ENCODE measurements at regions not wholly inside any gene's neighbourhood (a gene's known extent, or its start where the extent isn't known, plus 50 kb on each side); places are given as distances from the start of the nearest gene placed in this dataset.
"Not testable (repeated sequence)": the region's sequence is repeated elsewhere in the genome, so short reads cannot be mapped to it uniquely, and the experiment has no call there.

DNA sequence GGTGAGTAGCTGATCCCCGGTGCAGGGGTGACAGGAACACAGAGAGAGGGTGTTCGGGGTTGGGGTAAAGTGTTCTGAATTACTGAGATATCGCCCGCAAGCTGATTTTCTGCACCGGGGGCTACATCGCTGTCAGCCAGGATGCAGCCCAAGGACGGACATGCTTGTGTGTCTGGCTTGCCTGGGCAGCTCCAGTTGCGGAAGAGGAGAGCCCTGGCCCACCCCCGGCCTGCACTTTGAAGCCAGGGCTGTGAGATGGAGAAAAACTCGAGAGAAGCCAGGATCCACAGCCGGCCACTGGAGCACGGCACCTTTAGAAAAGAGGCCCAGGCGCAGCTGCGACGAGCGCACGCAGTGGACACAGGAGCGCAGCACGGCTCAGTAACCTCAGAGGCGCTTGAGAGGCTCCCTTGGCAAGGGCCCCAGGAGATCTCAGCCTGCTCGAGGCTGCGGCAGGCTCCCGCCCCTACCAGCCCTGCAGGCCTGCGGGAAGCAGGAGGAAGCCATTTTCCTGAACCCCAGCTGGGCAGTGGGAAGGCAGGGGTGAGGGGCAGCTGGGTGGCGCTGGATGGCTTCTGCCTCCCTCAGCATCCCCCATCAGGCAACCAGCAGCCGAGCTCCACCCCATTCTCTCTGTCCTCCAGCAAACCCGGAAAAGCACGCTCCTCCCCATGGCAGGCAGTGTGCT lies 59.2 kb downstream of the C9orf50 start:
- no peak for DNase-seq

DNA sequence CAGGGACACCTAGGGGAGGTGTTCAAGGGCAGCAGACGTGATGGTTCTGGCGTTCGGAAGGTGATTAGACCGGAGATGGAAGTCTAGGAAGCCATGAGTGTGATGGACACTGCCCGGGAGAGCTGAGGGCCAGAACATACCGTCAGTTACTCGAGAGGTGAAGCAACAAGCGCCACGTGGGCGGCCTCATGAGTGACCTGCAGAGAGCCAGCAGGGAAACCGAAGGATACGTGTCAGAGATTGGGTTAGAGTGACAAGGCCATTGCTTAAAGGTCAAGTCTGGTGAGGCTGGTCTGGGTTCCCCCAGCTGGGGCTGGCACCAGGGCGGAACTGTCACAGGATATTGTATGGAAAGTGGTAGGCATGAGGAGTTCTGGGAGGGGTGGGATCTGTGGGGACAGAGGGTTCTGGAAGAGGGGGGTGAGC lies 60.0 kb downstream of the C9orf50 start:
- no peak for DNase-seq

DNA sequence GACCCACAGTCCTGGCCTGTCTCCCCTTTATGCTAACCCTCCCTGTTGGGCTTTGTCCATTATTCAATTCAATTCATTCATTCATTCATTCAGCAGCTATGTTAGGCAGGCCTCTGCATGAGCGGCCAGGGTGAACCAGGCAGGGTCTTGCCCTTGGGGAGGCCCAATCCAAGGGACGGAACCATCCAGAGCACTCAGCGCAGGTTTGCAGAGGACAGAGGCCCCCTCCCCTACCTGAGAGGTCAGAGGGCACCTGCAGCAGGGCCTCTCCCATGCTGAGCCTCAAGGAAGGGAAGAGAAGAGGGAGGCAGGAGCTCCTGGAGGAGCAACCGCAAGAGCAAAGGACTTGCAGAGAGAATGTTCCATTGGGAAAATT lies 61.4 kb downstream of the C9orf50 start:
- DNase-seq, result no peak

DNA sequence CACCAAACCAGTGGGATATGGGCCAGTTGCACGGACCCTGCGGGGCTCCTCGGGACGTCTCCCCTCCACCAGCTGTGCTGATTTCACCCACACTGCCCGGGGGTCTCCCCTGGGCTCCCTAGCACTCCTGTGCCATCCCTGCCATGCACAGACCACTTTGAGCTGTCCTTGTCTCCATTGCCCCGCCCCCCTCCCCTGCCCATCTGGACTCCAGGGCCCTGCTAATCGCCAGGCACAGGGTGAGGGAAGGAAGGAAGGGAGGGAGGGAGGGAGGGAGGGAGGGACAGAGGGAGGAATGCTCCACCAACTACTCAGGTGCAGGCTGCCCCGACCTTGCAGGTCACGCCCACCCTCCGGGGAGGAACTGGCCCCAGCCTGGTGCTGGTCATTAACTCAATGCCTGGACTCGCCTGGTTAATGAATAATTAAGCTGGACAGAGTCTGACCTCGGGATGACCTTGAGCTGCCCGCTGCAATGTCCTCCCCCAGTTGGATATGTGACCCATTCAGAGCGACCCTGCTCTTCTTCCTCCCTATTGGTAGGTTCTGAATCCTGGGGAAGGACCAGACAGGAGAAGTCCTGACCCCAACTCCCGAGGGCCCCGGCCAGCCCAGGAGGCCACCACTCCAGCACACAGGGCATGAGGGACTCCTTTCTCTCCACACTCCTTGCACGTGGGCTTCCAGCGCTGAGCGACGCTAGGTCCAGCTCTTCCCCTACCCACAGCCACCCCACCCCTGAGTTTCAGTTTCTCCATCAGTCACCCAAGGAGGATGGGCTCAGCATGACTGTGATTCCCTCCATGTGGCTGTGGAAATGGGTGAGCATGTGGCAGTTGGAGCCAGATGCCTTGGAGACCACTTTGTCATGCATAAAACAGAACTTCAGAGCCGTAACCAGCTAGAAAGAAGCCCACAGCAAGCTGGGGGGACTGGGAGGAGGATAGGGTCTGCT lies 62.1 kb downstream of the C9orf50 start:
- DNase-seq, result no peak

DNA sequence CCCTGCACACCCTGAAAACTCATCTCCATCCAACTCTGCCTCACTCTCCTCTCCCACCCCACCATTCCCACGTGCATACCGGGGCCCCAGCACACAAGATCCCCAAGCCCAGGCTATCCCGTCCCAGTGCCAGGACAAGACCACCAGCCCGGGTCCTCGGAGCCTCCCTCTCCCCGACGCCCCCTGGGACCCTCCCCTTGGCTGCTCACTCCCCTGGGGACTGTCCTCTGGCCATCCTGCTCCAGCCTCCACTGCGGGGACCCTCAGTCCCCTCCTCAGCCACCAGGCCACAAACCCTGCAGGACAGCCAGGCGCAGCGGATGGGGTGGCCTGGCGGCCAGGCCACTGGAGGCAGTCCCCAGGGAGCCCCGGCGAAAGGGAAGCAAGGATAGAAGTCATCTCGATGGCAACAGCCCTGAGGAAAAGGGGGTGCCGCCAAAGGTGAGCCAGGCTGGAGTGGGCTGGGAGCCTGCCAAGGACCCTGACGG lies 62.8 kb downstream of the C9orf50 start:
- DNase-seq, result no peak

DNA sequence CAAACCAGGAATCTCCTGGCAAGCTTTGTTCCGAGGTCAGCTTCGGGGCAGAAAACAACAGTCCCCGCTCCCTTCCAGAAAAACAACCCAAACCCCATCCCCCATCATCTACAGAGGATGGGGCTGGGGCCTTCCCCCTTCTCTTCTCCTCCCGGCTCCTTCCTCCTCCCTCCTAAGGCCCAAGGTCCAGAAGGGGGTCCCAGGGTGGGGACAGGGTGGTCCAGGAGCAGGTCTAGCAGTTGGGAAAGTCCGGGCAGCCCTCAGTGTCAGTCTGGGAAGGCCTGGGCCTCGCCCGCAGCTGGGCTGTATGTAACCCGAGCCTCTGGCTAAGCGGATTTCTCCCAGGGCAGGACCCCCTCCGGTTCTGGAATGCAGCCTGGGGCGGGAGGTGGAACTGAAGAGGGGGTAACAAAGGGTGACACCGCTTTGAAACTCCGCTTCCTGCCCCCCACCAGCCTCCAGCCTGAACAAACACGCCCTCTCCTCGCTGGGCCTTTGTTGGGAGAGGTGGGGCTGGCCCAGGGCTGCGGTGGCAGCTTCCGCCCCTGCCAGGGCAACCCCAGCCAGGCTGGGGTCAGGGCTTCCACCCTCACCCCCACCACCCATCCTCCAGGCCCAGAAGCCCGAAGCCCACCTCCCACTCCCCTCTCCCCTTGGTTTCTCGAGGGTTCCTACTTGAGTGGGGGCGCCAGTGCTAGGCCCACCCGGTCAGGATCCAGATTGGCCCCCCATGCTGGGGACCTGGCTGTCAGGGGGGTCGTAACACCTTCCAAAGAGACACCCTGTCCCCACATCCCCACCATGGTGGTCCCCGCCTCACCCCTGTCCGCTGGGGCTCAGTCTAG lies 63.5 kb downstream of the C9orf50 start:
- DNase-seq, result no peak

DNA sequence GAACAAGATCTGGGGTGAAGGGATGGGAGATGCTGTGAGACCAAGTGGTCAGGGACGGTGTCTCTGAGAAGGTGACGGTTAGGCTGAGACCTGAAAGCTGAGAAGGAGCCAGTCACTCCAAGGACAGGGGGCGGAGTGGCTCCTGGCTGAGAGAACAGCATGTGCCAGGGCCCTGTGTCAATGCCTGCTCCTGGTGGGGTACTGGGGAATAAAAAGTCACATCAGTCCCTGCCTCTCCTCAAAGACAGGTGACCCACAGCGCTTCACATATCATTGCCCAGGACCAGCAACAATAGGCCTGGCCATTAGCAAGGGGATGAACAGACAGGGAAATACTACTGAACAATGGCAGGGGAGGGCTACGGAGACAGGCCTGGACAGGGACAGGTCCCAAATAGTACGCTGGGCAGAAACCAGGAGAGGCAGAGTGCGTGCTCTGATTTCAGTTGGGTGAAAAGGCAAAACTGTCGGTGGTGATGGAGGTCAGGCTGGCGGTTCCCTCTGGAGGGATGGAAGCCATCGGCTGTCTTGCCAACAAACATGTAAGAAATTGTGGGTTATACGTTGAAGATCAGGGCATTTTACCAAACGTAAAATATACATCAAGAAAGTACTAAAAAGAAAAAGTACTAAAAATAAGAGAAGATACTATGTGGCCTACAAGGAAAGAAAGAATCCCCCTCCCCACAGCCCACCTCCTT lies 64.3 kb downstream of the C9orf50 start:
- DNase-seq, result no peak

DNA sequence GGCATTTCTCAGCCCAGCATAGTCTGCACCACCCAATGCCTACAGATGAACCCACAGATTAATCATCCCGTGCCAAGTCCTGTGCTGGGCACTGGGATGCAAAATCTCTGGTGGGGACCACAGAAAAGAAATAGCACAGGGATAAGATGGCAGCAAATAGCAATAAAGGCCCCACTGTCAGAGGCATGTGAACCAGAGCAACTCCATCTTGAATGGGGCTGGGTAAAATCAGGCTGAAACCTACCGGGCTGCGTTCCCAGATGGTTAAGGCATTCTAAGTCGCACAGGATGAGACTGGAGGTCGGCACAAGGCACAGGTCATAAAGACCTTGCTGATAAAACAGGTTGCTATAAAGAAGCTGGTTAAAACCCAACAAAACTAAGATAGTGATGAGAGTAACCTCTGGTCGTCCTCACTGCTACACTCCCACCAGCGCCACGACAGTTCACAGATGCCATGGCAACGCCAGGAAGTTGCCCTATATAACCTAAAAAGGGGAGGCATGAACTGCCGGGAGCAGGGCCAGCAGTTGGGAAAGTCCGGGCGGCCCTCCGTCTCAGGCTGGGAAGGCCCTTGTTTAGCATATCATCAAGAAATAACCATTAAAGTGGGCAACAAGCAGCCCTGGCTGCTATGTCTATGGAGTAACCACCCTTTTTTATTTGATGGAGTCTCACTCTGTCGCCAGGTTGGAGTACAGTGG lies 65.2 kb downstream of the C9orf50 start:
- no peak for DNase-seq

DNA sequence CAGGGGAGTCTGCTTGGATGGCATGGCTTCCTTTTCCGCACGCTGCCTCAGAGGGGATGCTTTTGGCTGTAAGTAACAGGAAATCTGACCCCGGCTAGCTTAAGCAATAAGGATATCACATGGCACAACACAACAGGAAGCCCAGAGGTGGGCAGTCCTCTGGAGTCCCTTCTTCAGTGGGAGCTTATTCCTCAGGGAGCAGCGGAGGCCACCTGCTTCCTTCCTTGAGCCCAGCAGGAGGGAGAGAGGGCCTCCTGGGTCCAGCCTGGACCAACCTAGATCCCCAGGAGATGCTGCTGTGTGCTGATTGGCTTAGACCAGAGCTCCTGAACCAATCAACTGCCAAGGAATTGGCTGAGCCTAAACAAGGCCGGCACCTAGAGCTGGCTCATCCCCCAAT lies 66.3 kb downstream of the C9orf50 start:
- no peak for DNase-seq

DNA sequence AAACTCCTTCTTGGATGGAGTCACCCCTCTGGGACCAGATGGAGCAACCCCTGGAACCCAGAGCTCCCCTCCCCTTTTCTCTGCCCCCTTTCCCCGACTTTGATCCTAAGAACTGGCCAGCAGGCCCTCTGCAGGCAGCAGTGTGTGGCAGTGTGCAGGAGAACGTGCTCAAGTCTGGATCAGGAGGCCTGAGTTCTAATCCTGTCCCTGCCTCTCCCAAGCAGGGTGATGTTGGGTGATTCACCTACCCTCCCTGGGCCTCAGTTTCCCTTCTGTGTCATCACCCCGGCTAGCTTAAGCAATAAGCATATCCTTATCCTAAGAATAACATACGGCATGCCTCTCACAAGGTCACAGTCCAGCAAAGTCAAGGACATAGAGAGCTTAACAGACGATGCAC lies 67.6 kb downstream of the C9orf50 start:
- no peak for DNase-seq

DNA sequence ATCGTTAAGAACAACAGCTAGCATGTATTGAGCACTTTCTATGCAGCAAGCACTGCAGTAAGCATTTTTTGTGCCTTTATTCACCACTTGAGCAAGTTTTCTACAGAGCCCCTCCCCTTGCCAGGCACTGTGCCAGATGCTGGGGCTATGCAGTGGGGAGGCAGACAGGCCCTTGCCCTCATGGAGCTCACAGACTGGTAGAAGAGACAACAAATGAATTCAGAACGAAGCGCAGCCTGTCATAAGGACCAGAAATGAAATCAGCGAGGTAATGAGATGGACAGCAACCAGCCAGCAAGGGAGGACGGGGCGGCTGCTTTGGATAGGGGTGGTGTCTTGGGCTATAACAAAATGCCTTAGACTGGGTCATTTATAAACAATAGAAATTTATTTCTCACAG lies 68.8 kb downstream of the C9orf50 start:
- DNase-seq, result no peak

DNA sequence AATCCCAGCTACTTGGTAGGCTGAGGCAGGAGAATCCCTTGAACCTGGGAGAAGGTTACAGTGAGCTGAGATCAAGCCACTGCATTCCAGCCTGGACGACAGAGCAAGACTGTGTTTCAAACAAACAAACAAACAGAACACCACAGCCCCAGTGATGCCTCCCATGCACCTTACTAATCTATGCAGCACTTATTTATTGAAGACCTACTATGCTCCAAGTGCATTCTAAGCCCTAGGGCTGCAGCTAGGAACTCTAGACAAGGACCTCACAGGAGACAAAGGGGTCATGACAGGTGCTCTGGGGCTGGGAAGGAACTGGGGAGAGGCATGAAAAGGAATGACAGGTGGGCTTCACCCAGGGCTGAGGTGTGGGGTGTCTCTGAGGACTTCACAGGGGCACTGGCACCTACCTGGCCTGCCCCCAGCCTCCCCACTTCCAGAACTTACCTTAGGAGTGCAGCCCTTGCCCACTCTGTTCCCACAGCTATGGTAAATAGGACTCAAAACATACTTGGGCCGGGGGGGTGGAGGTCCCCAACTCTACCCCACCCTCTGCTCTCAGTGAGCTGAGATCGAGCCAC lies 69.4 kb downstream of the C9orf50 start:
- no peak for DNase-seq

DNA sequence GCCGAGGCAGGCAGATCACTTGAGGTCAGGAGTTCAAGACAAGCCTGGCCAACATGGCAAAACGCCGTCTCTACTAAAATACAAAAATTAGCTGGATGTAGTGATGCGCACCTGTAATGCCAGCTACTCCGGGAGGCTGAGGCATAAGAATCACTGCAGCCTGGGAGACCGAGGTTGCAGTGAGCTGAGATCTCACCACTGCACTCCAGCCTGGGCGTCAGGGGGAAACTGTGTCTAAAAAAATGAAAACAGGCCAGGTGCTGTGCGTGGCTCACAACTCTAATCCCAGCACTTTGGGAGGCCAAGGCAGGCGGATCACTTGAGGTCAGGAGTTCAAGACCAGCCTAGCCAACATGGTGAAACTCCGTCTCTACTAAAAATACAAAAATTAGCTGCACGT lies 69.9 kb downstream of the C9orf50 start:
- DNase-seq, result not testable (repeated sequence)

DNA sequence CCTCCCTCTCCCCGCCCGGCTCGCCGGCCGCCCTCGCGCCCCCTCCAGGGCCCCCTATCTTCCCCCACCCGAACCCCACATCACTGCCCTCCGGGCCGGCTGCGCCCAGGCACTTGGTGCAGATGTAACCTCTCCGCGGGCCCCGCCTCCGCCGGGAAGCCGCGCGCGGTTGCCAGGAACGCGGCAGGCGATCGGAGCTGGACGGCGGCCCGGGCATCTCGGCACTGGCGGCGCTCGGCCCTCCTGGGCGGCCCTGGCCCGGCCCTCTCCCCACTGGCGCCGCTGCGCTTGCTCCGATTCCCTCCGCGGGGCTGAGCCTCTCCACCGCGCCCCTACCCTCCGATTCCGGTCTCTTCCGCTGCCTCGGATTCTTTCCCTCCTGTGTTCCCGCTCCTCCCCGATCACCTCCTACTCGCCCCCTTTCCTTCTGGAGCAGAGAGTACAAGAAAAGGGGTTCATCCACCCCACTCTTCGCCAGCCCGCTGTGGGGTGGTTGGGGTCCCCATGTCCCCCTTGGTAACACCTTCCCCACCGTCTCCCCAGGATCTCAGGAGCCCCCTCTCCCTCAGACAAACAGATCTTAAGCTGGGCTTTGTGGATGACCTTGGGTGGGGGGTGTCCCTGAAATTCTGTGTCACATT lies 70.6 kb downstream of the C9orf50 start:
- peak; percentile 17 for DNase-seq

DNA sequence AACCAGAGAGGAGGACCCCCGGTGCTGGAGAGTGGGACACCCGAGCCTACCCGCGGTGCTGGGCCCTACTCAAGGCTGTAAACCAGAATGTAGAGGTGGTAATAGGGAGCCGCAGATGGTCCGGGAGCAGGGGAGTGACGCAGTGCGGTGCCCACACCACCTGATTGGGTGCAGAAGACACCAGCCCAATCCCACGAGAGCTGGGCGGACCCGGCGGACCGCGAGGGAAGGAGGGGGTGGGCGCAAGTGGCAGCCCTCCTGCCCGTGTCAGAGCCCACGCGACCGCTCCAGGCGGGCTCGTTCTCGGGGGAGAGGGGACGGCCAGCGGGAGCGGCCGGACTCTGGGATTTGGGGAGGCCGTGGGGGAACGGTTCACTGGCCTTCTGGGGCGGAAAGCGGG lies 71.2 kb downstream of the C9orf50 start:
- DNase-seq, result no peak

DNA sequence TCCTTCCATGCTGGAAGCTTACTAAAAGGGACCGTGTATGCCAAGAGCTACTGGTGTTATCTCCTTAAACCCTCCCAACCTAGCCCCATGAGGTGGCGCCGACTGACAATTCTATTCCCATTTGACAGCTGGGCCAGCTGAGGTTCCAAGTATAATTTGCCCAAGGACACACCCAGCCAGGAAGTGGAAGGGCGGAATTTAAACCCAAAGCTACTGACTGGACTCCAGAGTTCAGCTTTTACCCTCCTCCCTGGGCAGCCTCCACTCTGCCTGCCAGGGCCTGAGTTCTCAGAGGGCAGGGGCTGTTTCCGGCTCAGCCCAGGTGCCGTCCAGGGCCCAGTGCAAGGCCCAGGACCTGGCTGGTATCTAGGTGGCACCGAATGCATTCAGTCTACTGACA lies 71.8 kb downstream of the C9orf50 start:
- DNase-seq, result no peak

DNA sequence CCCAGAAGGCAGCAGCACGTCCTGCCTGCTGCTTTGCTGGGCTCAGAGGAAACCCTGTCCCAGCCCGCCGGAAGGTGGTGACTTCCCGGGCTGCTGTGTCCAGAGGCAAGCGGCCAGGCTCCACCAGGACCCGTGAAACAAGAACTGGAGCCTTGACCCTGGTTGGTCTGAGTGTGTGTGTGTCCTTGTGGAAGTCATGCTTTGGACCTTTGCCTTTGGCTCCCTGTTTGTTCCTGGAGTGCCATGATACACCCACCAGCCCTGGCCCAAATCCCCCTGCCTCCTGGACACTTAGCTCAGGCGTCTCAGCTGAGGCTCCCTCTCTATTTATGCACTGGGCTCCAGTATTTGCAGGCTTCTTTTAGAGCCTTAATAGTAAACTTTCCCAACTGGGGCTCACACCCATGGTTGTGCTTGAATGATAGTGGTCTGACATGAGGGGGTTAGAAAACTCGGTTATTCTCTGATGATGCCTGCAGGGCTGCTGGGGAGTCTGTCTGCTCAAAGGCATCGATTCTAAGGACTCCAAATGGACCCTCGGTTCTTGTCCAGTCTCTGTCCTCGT lies 72.2 kb downstream of the C9orf50 start:
- DNase-seq, result no peak

DNA sequence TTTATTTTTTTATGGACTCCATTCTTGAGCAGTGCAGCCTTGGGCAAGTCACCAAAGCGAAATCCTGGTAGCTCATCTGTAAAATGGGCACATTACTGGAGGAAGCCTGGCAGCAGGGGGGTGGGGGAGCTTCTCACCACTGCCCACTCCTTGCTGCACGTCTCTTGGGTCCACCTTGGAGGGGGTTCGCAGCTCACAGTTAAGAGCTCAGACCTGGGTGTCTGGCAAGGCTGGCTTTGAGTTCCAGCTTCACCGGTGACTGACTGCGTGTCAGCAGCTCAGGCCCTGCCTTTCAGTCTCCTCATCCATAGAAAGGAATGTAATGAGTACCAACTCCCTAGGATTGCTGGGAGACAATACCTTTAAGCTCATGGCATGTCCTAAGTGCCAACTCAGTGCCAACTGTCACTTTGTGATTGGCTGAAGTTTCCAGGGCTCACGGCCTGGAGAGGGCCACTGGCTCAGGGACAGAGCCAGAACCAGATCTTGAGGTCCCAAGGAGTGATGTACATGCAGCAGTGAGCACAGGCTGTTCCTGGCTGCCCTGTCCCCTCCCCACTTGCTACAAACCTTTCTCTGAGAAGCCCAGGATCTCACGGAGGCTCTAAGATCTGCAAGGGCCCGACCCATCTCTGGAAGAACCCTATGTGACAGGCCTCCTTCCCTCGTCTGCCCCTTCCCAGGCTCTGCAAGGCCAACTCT lies 72.9 kb downstream of the C9orf50 start:
- no peak for DNase-seq

DNA sequence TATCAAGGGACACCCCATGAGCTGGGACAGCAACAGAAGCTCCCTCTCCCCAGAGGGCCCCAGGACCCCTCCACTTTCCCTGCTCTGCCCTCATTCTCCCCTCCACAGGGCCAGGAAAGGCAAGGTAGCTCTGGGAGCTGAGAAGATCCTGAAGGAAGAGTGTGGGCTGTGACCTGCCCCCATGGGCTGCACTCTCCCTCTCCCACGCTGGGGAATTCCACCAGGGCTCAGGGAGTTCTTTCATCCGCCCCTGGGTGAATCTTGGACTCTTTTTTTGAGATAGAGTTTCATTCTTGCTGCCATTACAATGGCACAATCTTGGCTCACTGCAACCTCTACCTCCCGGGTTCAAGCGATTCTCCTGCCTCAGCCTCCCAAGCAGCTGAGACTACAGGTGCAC lies 73.8 kb downstream of the C9orf50 start:
- DNase-seq, result no peak

DNA sequence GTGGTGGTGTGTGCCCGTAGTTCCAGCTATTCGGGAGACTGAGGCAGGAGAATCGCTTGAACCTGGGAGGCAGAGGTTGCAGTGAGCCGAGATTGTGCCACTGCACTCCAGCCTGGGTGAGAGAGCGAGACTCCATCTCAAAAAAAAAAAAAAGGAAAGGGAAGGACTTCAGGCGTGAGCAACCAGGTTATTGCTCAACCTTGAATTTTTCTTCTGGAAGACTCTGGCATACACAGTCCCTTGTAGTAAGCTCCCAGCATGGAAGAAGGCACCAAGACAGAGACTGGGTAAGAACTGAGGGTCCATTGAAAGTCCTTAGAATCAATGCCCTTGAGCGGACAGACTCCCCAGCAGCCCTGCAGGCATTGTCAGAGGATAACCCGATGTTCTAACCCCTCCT lies 75.0 kb downstream of the C9orf50 start:
- DNase-seq, result not testable (repeated sequence)

All from stimulated activated CD4-positive, alpha-beta T cell treated with anti-CD3 and anti-CD28 coated beads, Interleukin-12 subunit alpha, Interleukin-12 subunit beta, amount 100 ng/mL, for 4 hours (primary cell).